ENCODE measurements at regions not wholly inside any gene's neighbourhood (a gene's known extent, or its start where the extent isn't known, plus 50 kb on each side); places are given as distances from the start of the nearest gene placed in this dataset.

DNA sequence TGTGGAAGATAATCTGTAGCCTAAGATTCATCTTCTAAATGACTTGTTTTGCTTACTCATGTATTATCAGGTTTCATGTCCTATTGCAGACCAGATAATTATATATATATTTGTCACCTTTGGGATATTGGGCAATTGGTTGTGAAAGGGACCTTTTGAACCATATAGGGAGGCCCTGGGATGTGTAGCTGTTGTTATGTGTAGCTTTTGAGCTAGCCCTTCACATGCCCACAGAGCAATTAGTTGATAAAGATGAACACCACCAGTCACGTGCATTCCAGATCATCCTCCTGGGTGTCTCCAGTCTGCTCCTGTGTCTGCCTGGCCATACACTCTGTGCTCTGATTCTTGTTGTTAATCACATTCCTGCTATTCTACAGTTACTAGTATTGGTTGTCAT is 431.2 kb upstream of the FBXO33 start:
- in situ Hi-C loops (cut with HindIII; ENCODE audit: low pct_ligation_motif_present, low pct_unique_long_range_greater_than_20kb, low sequenced_read_pairs): no loop called here
- DNase-seq: no peak

DNA sequence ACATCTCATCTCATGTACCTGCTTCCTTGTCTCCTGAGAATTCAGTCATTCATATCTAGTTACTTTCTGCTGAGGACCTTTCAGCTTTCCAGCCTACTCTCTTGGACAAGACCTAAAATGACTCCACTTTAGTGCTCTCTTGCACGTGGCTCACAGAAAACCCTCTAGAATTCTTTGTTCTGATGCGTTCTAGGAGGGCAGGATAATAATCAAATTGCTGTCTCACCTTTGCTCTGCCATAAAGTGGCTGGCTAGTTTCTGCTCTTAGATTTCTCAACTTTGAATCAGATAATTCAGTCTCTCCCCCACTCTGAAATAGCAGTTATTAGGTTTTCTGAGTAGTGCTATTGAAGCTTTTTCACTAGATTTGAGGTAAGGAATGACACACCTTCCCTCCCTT is 429.5 kb upstream of the FBXO33 start:
- in situ Hi-C loops (cut with HindIII; ENCODE audit: low pct_ligation_motif_present, low pct_unique_long_range_greater_than_20kb, low sequenced_read_pairs): no loop called here
- DNase-seq: no peak

DNA sequence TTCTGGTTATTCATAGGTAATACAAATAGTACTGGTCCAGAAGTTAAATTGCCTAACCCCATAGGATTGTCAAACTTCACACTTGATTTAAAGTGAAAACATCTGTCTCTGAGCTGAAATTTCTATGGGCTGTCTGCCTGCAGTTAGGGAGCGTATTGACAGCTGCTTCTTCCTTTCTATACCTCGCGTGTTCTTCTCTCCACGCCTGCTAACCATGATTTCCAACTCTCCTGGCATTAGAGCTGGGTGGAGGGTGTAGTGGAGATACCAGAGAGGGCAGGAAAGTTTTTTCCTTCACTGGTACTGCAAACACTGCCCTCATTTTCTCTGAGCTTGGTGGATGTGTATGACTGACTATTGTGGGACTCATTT is 429.0 kb upstream of the FBXO33 start:
- in situ Hi-C loops (cut with HindIII; ENCODE audit: low pct_ligation_motif_present, low pct_unique_long_range_greater_than_20kb, low sequenced_read_pairs): no loop called here

DNA sequence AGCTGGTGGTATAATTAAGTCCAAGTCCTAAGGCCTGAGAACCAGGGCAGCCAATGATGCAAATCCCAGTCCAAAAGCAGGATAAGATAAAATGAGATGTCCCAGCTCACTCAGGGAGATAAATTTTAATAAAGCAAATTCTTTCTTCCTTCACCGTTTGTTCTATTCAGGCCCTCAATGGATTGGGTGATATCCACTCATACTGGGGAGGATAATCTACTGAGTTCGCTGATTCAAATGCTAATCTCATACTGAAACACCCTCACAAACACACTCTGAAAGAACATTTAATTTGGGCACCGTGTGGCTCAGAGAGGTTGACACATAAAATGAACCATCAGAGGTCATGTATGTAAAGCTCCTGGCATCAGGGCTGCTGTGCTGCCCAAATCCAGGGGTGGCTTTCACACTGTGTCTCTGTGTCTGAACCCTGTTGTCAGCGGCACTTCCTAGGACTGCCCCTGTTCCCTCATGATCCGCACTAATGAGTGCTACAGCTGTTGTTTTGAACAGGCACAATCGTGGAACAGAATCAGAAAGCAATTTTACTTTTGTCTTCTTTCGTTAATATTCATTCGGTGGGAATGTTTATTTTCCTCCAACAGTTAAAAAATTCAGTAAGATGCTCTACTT is 428.5 kb upstream of the FBXO33 start:
- no peak for DNase-seq

More for the DNA sequence above, 429.0 kb upstream of the FBXO33 start:
- no peak for DNase-seq

DNA sequence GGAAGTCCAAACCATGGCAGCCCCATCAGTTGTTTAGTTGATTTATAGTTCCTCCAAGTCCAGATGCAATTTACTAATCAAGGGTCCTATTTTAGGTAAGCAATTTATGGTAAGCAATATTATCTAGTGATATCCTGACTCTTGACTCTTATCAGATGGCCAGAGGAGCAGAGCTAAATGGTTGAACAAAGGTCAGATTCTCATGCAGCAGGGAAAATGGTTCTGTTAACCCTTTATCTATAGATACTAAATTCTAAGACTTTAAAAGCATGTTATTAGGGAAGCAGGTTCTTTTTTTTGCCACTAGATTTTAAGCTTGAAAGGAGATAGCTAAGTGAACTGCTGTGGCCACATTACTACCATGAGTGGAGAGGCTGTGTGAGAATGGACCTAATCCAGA is 427.1 kb upstream of the FBXO33 start:
- DNase-seq: no peak
- in situ Hi-C loops (cut with HindIII; ENCODE audit: low pct_ligation_motif_present, low pct_unique_long_range_greater_than_20kb, low sequenced_read_pairs): no loop called here

More for the DNA sequence above, 428.5 kb upstream of the FBXO33 start:
- in situ Hi-C loops (cut with HindIII; ENCODE audit: low pct_ligation_motif_present, low pct_unique_long_range_greater_than_20kb, low sequenced_read_pairs): no loop called here

DNA sequence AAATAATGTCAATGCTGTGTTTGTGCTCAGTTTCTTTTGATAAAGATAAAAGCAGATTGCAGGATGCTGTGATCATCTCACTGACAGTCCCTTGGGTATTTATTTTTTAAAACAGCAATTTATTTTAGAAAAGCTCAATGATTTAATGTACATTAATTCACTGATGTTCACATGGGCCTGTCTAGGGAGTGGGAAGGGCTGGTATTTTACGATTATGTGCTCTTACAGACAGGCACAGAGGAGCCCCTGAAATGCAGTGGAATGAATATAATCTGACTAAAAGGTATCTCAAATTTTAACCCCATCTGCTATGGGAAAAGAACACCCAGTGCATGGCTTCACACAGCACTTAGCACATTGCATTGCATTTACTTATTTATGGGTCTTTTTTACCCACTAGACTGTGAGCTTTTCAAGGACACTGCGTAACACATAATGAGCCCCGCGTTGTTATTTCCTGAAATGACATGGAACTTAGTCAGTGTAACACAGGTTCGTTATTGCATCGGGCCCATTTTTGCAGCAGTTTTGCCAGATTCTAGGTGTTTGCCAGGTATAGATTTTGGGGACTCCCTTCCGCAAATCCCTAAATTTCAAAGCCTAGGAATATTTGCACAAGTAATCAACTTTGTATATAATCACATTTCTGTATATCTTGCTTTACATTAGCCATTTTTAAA is 425.3 kb upstream of the FBXO33 start:
- in situ Hi-C loops (cut with HindIII; ENCODE audit: low pct_ligation_motif_present, low pct_unique_long_range_greater_than_20kb, low sequenced_read_pairs): no loop called here
- no peak for DNase-seq

DNA sequence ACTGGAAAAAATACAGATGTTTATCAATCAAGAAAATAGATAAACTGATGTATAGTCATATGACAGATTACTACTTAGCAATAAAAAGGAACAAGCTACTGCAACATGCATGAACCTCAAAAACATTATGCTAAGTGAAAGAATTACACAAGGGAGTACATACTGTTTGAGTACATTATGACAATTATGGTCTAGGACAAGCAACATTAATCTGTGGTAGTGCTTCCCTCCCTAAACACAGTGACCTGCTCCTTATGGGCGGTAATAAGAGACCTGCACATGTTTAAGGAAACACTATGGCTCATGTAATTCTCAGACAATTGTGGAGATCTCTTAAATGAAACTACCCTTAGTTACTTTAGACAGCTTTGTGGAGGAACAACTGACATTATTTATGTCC is 421.2 kb upstream of the FBXO33 start:
- in situ Hi-C loops (cut with HindIII; ENCODE audit: low pct_ligation_motif_present, low pct_unique_long_range_greater_than_20kb, low sequenced_read_pairs): no loop called here

DNA sequence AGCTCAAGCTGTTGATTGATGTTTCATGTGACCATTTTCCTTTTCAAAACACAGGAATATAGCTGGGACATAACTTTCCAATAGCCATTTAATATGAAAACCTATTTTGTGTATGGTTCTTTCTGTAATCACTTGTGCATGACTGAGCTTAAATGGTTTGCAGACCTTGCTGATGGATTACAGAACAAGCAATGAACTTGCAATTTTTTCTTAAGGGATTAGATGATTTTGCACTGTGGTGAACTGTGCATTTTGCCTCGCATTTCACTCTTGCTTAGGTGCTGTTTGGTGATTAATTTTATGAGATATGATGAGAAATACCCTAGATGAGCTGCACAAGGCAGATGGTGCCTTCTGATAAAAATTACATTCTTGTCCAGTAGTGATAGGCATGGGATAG is 419.0 kb upstream of the FBXO33 start:
- no peak for DNase-seq
- in situ Hi-C loops (cut with HindIII; ENCODE audit: low pct_ligation_motif_present, low pct_unique_long_range_greater_than_20kb, low sequenced_read_pairs): no loop called here

More for the DNA sequence above, 421.2 kb upstream of the FBXO33 start:
- no peak for DNase-seq

DNA sequence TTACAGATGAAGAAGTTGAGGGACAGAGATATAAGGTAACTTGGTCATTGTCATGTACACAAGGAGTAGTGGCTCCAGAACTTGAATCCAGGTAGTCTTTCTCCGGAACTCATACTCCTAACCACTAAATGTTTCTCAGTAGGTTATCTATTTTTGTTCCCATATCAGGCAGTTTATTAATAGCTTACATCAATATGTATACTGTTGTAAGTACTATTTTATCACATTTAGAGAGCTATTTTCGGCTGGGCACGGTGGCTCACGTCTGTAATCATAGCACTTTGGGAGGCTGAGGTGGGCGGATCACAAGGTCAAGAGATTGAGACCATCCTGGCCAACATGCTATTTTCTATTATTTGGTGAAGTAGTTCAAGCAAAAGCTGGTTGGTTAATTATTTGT is 415.6 kb upstream of the FBXO33 start:
- no peak for DNase-seq
- in situ Hi-C loops (cut with HindIII; ENCODE audit: low pct_ligation_motif_present, low pct_unique_long_range_greater_than_20kb, low sequenced_read_pairs): no loop called here

DNA sequence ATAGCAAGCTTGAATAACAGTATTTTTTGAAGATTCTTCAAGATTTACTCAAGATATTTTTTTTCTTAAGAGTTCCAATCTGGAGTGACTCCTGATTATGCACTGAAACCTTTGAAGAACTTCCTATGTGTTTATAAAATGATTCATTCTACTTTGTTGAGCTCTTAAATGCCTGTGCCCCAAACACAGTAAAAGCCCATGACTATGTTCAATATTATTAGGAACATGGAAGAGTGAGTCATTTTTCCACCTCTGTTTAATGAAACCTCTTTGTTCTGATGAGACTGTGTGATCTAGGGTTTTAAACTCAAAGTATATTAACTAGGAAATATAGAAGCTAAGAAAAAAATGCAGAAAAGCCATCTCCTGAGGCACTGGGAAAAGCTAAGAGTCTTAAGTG is 415.0 kb upstream of the FBXO33 start:
- in situ Hi-C loops (cut with HindIII; ENCODE audit: low pct_ligation_motif_present, low pct_unique_long_range_greater_than_20kb, low sequenced_read_pairs): no loop called here
- no peak for DNase-seq

DNA sequence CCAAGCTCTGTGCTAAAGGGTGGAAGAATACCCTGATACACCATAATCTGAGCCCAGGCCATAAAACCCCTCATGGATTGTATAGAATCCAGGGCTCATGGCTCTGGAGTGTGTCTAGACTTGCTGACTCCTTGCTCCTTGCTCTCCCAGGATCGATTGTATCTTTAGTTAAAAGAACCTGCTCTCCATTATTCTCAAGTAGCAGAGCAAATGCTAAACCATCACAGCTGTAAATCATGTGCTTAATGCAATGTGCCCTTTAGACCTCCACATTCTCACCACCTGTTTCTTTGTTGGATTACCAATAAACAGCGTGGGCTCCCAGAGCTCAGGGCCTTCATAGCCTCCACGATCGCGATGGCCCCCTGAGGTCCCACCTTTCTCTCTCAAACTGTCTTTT is 411.6 kb upstream of the FBXO33 start:
- DNase-seq: no peak
- in situ Hi-C loops (cut with HindIII; ENCODE audit: low pct_ligation_motif_present, low pct_unique_long_range_greater_than_20kb, low sequenced_read_pairs): no loop called here

DNA sequence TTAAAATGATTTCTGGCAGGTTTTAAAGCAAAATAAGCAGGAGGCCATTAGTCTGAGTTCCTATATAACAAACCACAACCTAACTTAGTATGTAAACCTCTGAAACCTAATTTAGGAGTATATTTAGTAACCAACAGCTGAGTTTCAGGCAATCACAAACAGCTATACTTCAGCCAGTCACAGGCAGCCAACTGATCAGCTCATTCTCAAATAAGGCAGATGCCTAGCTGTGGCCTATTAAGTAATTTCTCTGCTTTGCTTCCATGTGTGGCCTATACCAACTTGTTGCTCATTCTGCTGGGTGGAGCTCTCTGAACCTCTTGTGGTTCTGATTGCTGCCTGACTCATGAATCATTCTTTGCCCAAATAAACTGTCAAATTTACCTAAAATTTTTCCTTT is 408.9 kb upstream of the FBXO33 start:
- DNase-seq: no peak
- in situ Hi-C loops (cut with HindIII; ENCODE audit: low pct_ligation_motif_present, low pct_unique_long_range_greater_than_20kb, low sequenced_read_pairs): no loop called here

DNA sequence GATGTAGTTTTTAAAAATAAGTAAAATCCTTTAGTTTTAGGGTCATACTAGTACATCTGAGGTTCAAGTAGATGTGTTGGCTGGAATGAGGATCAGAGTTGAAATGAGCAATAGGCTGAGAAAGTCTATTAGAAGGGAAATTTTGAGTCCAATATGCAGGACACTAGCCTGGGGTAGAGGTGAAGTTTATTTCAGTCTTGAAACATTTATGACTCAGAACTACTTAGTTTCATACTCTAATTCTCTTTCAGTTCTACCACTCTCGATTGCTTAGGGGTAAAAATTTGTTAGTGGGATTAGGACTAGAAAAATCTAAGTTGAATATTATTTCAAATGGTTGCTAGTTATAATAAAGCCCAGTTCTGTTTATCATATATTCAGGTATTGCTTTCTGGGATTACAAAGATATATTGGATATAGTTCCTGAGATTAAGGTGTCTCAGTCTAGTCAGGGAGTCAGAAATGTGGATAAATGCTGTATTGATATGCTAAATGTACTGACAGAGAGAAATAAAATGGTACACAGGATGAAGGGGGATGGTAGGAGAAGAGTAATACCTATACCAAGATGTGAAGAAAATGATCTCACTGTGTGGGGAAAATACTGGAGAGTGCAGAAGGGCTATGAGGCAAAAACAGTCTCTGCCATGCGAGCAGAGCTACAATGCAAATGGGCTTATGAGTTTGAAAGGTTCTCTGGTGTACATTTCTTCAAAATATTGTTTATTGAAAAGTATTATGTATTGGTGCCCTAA is 395.8 kb upstream of the FBXO33 start:
- in situ Hi-C loops (cut with HindIII; ENCODE audit: low pct_ligation_motif_present, low pct_unique_long_range_greater_than_20kb, low sequenced_read_pairs): no loop called here
- DNase-seq: no peak

DNA sequence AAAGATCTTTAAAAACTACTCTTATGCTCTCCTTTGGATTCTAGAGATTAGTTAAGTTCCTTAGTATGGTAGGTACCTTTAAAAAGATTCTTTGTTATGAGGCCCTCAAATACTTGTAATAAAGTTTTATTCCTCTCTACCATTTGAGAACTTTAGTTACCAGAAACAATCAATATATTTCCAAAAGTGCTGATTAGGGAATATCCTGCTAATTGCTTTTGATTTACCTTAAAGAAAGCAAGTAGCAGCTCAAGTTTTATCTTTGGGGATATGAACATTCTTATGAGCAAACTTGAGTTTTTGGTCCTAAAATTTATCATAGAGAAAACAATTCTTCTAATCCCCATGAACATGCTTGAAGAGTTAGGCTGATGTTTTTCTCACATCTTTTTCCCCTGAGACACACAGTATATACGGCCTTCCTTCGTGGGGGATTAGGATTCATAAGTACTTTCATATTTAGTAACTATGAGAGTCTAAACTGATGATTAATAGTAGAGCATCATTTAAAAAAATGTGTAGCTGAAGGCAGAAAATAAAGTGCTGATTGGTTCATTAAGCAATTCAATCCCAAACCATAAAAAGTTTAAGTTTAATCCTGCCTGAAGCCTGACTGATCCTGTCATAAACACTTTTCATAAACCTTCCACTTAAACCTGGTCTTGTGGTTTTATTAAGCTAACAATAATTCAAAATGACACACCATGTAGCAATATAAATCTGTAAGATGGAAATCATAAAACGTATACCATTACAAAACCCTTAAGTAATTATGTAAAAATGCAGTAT is 380.5 kb upstream of the FBXO33 start:
- in situ Hi-C loops (cut with HindIII; ENCODE audit: low pct_ligation_motif_present, low pct_unique_long_range_greater_than_20kb, low sequenced_read_pairs): no loop called here
- DNase-seq: no peak

DNA sequence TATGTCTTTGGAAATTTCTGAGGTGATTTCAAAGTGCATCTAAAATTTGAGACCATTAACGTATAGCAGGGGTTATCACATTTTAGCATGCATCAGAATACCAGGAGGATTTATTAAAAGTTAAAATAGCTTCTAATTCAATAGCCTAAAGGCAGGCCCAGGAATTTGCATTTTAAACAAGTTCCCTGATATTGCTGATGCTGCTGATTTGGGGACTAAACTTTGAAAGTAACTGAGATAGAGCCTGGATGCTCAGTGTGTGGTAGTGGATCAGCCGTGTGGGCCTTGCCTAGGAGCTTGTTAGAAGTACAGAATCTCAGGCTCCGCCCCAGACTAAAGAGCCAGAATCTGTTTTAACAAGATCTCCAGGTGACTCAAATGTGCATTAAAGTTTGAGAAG is 375.0 kb upstream of the FBXO33 start:
- in situ Hi-C loops (cut with HindIII; ENCODE audit: low pct_ligation_motif_present, low pct_unique_long_range_greater_than_20kb, low sequenced_read_pairs): no loop called here

DNA sequence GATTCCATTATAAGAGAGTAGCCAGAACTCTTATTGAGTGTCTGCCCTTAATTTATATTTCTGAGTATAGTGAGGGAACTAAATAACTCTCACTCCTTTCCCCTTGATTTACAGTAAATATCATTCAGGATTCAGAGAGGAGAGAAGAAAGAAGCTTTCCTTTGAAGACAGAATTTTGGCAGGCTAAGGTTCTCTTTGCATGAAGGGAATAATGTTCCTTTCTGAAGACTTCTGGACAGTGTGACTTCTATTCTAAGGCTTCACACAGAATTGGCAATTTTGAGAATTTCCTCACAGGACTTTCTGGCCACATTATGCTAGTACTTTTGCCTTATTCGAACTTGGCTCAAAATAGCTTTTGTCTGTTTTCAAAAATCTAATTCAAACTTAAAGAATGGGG is 352.2 kb upstream of the FBXO33 start:
- in situ Hi-C loops (cut with HindIII; ENCODE audit: low pct_ligation_motif_present, low pct_unique_long_range_greater_than_20kb, low sequenced_read_pairs): no loop called here
- DNase-seq: no peak

More for the DNA sequence above, 375.0 kb upstream of the FBXO33 start:
- no peak for DNase-seq

DNA sequence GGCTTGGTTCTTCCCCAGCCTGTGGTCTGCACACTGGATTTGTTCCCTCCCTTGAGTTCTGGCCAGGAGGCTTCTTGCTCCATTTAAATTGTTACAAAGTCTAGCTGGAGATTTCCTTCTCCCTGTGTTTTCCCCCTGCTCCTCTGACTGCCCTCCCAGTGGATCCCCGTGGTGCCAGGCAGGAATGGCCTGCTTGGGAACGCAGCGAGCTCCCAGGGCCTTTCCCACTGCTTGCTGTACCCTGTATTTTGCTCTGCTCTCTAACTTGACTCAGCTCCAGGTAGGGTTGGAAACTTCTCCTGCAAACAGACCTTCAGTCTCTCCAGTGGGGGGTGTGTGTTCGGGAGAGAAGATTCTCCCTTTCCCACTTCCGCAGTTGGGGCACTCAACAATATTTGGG is 349.2 kb upstream of the FBXO33 start:
- in situ Hi-C loops (cut with HindIII; ENCODE audit: low pct_ligation_motif_present, low pct_unique_long_range_greater_than_20kb, low sequenced_read_pairs): no loop called here

DNA sequence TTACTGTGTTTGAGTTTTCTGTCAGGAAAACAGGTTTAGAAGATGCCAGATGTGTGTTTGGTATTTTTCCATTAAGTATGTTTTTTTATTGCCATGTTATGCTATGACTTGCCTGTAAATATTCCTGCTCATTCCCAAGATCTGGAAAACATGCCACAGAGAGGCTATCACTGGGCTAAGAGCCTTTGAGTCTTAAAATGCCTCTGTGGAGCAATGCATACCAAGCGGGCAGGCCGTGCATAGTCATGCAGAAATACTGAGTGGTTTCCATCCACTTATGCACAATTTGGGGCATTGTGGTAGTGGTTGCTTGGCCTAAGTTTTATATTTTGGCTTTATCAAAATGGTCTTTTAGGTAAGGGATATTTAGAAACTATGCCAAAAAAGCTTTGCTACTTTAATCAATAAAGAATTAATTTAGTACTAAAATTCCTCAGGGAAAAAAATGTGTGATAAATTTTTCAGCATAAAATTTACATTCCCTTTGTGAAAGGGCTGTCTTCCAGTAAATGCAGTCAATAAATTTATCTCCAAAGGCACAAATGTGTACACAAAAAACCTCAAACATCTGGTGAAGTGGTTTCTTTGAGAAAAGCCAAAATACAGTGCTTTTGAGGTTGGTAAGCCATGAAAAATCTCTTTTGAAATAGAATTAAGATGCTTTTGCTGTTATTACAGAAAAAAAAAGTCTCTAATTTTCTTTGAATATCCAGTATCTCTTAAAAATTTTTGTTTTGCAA is 341.3 kb upstream of the FBXO33 start:
- no peak for DNase-seq
- in situ Hi-C loops (cut with HindIII; ENCODE audit: low pct_ligation_motif_present, low pct_unique_long_range_greater_than_20kb, low sequenced_read_pairs): no loop called here

More for the DNA sequence above, 349.2 kb upstream of the FBXO33 start:
- no peak for DNase-seq

All from ACHN (cell line).